SK-N-MC (cell line): ENCODE measurements at regions not wholly inside any gene's neighbourhood (a gene's known extent, or its start where the extent isn't known, plus 50 kb on each side); places are given as distances from the start of the nearest gene placed in this dataset.

Experiments used
- EZH2 ChIP-seq: fragments of 200-600 bp; sonication (generic); IDR thresholded peaks from one replicate; pipeline ENCODE4 v1.6.1; 2017; ENCODE audit warnings: antibody characterized with exemption
- POLR2AphosphoS5 ChIP-seq: IDR thresholded peaks from 2 replicates; pipeline ENCODE4 v1.6.1; 2012; ENCODE audit warnings: mild to moderate bottlenecking, low read depth, low read length, borderline replicate concordance

GRCh38 chr4:24312261-24312913 is 272.0 kb downstream of the DHX15 start:
- TF ChIP-seq EZH2 (no peak), POLR2AphosphoS5 (no peak)
